Prostate gland (tissue), 2 donors: ENCODE measurements at regions not wholly inside any gene's neighbourhood (a gene's known extent, or its start where the extent isn't known, plus 50 kb on each side); places are given as distances from the start of the nearest gene placed in this dataset.

Source experiments
- DNase-seq: peaks from one replicate; pipeline ENCODE4 v3.0.0-alpha.2; 2019; ENCODE audit warnings: low spot score
- H3K27ac ChIP-seq, 2 donors: fragments of 200-600 bp; sonication (generic); 2 replicates each; pipeline ENCODE4 v1.5.1; 2017 to 2019
- H3K27me3 ChIP-seq: fragments of 200-600 bp; sonication (generic); replicated peaks from 2 replicates; pipeline ENCODE4 v1.5.1; 2019; ENCODE audit not compliant: insufficient read depth
- H3K36me3 ChIP-seq, 2 donors: fragments of 200-600 bp; sonication (generic); 1 replicate in 1 of 2; 2 replicates in 1 of 2; pipeline versions ENCODE4 v1.5.1 to v1.8.1; 2017 to 2019
- H3K4me1 ChIP-seq: fragments of 200-600 bp; sonication (generic); replicated peaks from 2 replicates; pipeline ENCODE4 v1.5.1; 2019
- H3K4me3 ChIP-seq, 2 donors: fragments of 200-600 bp; sonication (generic); 2 replicates each; pipeline ENCODE4 v1.5.1; 2017 to 2019
- H3K9me3 ChIP-seq: fragments of 200-600 bp; sonication (generic); 2 replicates; pipeline ENCODE4 v1.5.1; 2017
- CTCF ChIP-seq, 4 experiments: fragments of 200-600 bp in 2 of 4; fragments of 450-650 bp in 2 of 4; sonication (generic) in 2 of 4; IDR thresholded peaks; 1 replicate in 3 of 4; 2 replicates in 1 of 4; pipeline ENCODE4 v1.5.1; 2016 to 2019; ENCODE audit warnings: antibody characterized with exemption in 4 of 4, mild to moderate bottlenecking in 2 of 4, moderate library complexity in 2 of 4
- POLR2A ChIP-seq: fragments of 450-650 bp; IDR thresholded peaks from one replicate; pipeline ENCODE4 v1.6.1; 2016; ENCODE audit warnings: antibody characterized with exemption, mild to moderate bottlenecking
- POLR2AphosphoS5 ChIP-seq: sonication (generic); formaldehyde crosslinking; IDR thresholded peaks from one replicate; pipeline ENCODE4 v1.6.1; 2017; ENCODE audit warnings: antibody characterized with exemption
- WGBS: methylation state at CpG from one replicate; pipeline ENCODE4 v1.1.5; 2018; 5-methylcytosine and 5-hydroxymethylcytosine counted together
- intact Hi-C: fragments of 100-400 bp; cut with DNase I; formaldehyde crosslinking; loops from one replicate; pipeline ENCODE4 v1.14.2; 2022

DNA sequence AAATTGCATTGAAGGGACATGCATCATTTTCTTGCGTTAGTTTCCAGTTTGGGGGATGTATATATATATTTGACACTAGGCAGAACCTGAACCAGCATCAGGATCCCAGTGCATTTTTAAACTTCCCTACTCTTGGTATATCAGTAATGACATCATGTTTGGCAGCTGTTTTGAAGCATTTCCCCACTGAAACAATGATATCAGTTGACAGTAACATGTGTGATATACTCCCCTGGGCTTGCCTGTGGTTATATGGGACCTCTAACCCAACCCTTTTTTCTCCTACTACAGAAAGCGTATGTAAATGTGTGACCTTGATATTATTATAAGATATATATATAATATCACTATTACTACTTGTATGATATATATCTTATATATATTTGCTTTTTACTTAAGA, 225.9 kb upstream of the CASK start:
- intact Hi-C loops = no loop called here
- Histone ChIP-seq H3K27me3 (no peaks in the 10 kb centered on the region), H3K4me3 (no peak overlapping the region), H3K4me1 (no peaks in the 10 kb centered on the region), H3K27ac (no peak overlapping the region), H3K9me3 (no peaks in the 10 kb centered on the region), H3K36me3 (no peaks in the 10 kb centered on the region)
- TF ChIP-seq CTCF (IDR thresholded peaks at IDR 0.05) = no peak
- 94% methylated on average over 2 of the region's 2 CpGs for WGBS
- DNase-seq = no peak

GRCh38 chrX:42143866-42144592, 220.7 kb upstream of the CASK start:
- DNase-seq = no peak
- WGBS = 22% methylated on average over 5 of the region's 5 CpGs
- Histone ChIP-seq H3K27ac (no peak overlapping the region), H3K4me3 (no peak overlapping the region), H3K4me1 (no peaks in the 10 kb centered on the region), H3K36me3 (no peaks in the 10 kb centered on the region), H3K27me3 (no peaks in the 10 kb centered on the region), H3K9me3 (no peaks in the 10 kb centered on the region)
- intact Hi-C loops = no loop called here
- TF ChIP-seq CTCF (IDR thresholded peaks at IDR 0.05) (no peak), POLR2AphosphoS5 (no peak), POLR2A (no peak)

GRCh38 chrX:42140320-42140719, 217.0 kb upstream of the CASK start:
- H3K4me3 ChIP-seq = no peak overlapping the region
- H3K27me3 ChIP-seq = no peaks in the 10 kb centered on the region
- no peaks in the 10 kb centered on the region for H3K9me3 ChIP-seq
- DNase-seq = no peak
- H3K27ac ChIP-seq = no peak overlapping the region
- TF ChIP-seq POLR2AphosphoS5 = no peak
- no peak for TF ChIP-seq POLR2A
- TF ChIP-seq CTCF (IDR thresholded peaks at IDR 0.05) = no peak
- intact Hi-C loops = no loop called here
- H3K4me1 ChIP-seq = no peaks in the 10 kb centered on the region
- H3K36me3 ChIP-seq = no peaks in the 10 kb centered on the region

- DNase-seq = no peak
- Histone ChIP-seq H3K4me3 (no peak overlapping the region), H3K4me1 (no peaks in the 10 kb centered on the region), H3K27me3 (no peaks in the 10 kb centered on the region), H3K9me3 (no peaks in the 10 kb centered on the region), H3K36me3 (no peaks in the 10 kb centered on the region), H3K27ac (no peak overlapping the region)
- no peak for TF ChIP-seq POLR2AphosphoS5
- WGBS = 93% methylated on average over 1 of the region's 1 CpG
- intact Hi-C loops = no loop called here
These were observed 212.4 kb upstream of the CASK start for GRCh38 chrX:42135583-42136228.

- DNase-seq = no peak
- no peaks in the 10 kb centered on the region for H3K9me3 ChIP-seq
- H3K4me1 ChIP-seq = no peaks in the 10 kb centered on the region
- no peak for TF ChIP-seq POLR2AphosphoS5
- no peak for TF ChIP-seq POLR2A
- TF ChIP-seq CTCF (IDR thresholded peaks at IDR 0.05) = no peak
- intact Hi-C loops = no loop called here
- no peak overlapping the region for H3K4me3 ChIP-seq
- no peaks in the 10 kb centered on the region for H3K27me3 ChIP-seq
- H3K36me3 ChIP-seq = no peaks in the 10 kb centered on the region
- no peak overlapping the region for H3K27ac ChIP-seq
These were observed 208.5 kb upstream of the CASK start for GRCh38 chrX:42131856-42132255.
